GM06990 (cell line): ENCODE measurements at regions not wholly inside any gene's neighbourhood (a gene's known extent, or its start where the extent isn't known, plus 50 kb on each side); places are given as distances from the start of the nearest gene placed in this dataset.

Source experiments
- DNase-seq: peaks from one replicate; pipeline ENCODE4 v3.0.0-alpha.2; 2011; ENCODE audit not compliant: insufficient read length; ENCODE audit errors: extremely low read depth
- H3K27me3 ChIP-seq: replicated peaks from 2 replicates; pipeline ENCODE4 v1.6.0; 2011; ENCODE audit warnings: low read length; ENCODE audit not compliant: control insufficient read depth, insufficient read depth
- H3K36me3 ChIP-seq: 2 replicates; pipeline ENCODE4 v1.5.1; 2011; ENCODE audit warnings: low read length; ENCODE audit not compliant: control insufficient read depth, insufficient read depth
- H3K4me3 ChIP-seq: replicated peaks from 2 replicates; pipeline ENCODE4 v1.5.1; 2011; ENCODE audit warnings: low read depth, mild to moderate bottlenecking, control low read depth, low read length
- CTCF ChIP-seq: IDR thresholded peaks from 2 replicates; pipeline ENCODE4 v1.5.1; 2011; ENCODE audit warnings: low read length, control low read depth, mild to moderate bottlenecking, inconsistent platforms; ENCODE audit not compliant: insufficient read depth, poor library complexity, severe bottlenecking

- TF ChIP-seq CTCF, result no peak
- DNase-seq, result no peak
- Histone ChIP-seq H3K27me3 (no peaks in the 10 kb centered on the region; the same call in 1 of the 2 replicates), H3K4me3 (no peak overlapping the region), H3K36me3 (no peaks in the 10 kb centered on the region)
These were observed 240.8 kb upstream of the PWP1 start for GRCh38 chr12:107444771-107445170.

GRCh38 chr12:107446476-107446875 is 239.1 kb upstream of the PWP1 start:
- TF ChIP-seq CTCF, result no peak
- DNase-seq, result no peak
- no peaks in the 10 kb centered on the region; the same call in 1 of the 2 replicates for H3K27me3 ChIP-seq
- H3K4me3 ChIP-seq, result no peak overlapping the region
- no peaks in the 10 kb centered on the region for H3K36me3 ChIP-seq

- DNase-seq, result no peak
- no peak for TF ChIP-seq CTCF
- no peak overlapping the region for H3K4me3 ChIP-seq
These were observed 238.3 kb upstream of the PWP1 start for GRCh38 chr12:107447336-107447735.

GRCh38 chr12:107448198-107448597 is 237.4 kb upstream of the PWP1 start:
- peak; percentile 57 for TF ChIP-seq CTCF

More at GRCh38 chr12:107447336-107447735, 238.3 kb upstream of the PWP1 start:
- H3K27me3 ChIP-seq, result no peaks in the 10 kb centered on the region; the same call in 1 of the 2 replicates
- no peaks in the 10 kb centered on the region for H3K36me3 ChIP-seq

GRCh38 chr12:107449891-107450290 is 235.7 kb upstream of the PWP1 start:
- no peak for DNase-seq
- H3K4me3 ChIP-seq, result no peak overlapping the region
- TF ChIP-seq CTCF, result no peak
- H3K27me3 ChIP-seq, result no peaks in the 10 kb centered on the region
- no peaks in the 10 kb centered on the region for H3K36me3 ChIP-seq

More at GRCh38 chr12:107448198-107448597, 237.4 kb upstream of the PWP1 start:
- no peaks in the 10 kb centered on the region; the same call in 1 of the 2 replicates for H3K27me3 ChIP-seq
- H3K4me3 ChIP-seq, result no peak overlapping the region
- no peak for DNase-seq
- H3K36me3 ChIP-seq, result no peaks in the 10 kb centered on the region

GRCh38 chr12:107450541-107450940 is 235.1 kb upstream of the PWP1 start:
- Histone ChIP-seq H3K36me3 (no peaks in the 10 kb centered on the region), H3K4me3 (no peak overlapping the region), H3K27me3 (no peaks in the 10 kb centered on the region)
- DNase-seq, result no peak
- TF ChIP-seq CTCF, result no peak
